Lung microvascular endothelial cell (primary cell): ENCODE measurements at regions not wholly inside any gene's neighbourhood (a gene's known extent, or its start where the extent isn't known, plus 50 kb on each side); places are given as distances from the start of the nearest gene placed in this dataset.

Source experiments
- DNase-seq, 2 donors: peaks; one replicate each; pipeline versions ENCODE4 v3.0.0 to v3.0.0-alpha.2; 2010; ENCODE audit warnings: low read depth in 2 of 2

DNA sequence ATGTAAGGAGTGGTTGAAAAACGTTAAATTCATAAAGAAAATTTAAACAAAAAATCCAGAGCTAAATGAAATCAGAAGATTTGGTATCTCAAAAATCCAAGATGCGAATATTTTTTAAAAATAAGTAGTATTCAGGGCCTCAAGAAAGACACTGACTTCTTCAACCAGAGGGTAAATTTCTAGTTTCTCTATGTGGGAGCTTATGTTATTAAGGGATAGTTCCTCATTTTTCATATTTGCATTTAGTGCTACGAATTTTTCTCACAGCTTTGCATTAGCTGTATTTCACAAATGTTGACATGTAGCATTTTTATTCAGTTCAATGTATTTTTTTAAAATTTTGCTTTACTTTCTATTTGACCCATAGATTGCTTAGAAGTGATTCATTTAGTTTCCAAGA is 454.7 kb downstream of the CBLN2 start:
- DNase-seq = no peak

DNA sequence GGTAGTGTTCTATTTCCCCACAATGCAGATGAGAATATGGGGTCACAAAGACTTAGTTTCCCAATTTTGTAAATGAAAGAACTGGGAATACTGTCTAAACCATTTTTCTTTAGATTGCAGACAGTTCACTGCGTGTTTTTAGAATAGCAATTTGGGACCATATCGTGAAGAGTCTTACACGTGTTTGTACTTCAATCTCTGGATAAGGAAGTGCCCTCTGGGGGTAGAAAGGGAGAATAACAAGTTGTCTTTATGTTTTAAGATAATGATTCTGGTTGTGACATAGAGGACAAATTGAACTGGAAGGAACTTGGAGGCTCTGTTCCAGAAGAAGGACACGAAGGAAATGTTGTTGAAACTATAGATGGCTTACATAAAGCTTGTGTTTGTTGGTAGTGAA is 457.7 kb downstream of the CBLN2 start:
- DNase-seq = peak; percentile 9 to 27

DNA sequence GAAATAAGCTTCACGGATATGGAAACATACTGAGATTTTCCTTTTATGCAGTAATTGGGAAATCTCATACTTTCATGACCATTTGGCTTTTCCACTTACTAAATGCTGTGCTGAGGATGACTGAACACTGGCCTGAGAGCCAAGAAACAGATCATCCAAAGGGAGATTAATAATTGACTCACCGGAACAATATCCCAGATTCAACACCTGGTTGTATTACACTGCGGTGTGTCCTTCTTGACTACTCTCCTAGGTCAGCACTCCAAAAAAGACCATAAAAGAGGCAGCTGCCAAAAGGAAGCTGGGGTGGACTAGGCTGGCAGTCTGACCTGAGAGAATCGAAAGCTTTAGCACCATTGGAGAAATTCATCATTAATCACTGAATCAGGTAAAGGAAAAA is 469.1 kb downstream of the CBLN2 start:
- DNase-seq = no peak

DNA sequence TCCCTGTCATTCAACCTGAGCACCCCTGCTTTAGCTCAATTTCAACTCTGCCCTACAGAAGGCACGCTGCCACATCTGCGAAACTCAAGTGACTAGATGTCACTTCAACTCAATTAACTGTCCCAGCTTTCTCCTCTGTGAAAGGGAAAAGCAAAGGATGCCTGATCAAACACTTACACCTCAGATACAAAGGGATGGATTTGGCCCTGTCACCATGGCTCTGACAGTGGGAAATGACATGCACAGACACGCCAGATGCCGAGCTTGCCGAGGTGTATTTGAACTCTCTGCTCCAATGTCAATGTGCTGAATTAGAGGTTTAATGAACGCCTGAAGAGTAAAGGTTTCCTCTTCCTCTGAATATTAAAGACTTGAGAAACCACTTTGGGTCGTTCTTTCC is 481.1 kb downstream of the CBLN2 start:
- no peak for DNase-seq

DNA sequence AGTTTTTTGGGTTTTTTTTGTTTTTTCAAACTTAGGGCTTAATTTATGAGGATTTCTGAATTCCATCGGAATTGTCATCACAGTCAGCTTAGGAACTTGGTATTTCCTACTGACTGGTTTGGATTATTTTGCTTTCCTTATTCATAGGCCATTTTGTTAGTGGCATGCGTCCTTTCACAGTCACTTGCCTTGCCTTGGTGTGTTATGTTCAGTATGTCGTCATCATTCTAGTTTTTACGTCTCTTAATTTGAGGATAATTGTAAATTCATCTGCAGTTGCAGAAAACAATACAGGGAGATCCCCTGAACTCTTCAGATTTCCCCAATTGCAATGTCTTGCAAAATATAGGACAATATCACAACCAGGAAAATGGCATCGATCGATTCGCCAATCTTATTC is 485.3 kb downstream of the CBLN2 start:
- DNase-seq = no peak

- no peak for DNase-seq
Observed at GRCh38 chr18:72056171-72056570, 488.0 kb downstream of the CBLN2 start.

DNA sequence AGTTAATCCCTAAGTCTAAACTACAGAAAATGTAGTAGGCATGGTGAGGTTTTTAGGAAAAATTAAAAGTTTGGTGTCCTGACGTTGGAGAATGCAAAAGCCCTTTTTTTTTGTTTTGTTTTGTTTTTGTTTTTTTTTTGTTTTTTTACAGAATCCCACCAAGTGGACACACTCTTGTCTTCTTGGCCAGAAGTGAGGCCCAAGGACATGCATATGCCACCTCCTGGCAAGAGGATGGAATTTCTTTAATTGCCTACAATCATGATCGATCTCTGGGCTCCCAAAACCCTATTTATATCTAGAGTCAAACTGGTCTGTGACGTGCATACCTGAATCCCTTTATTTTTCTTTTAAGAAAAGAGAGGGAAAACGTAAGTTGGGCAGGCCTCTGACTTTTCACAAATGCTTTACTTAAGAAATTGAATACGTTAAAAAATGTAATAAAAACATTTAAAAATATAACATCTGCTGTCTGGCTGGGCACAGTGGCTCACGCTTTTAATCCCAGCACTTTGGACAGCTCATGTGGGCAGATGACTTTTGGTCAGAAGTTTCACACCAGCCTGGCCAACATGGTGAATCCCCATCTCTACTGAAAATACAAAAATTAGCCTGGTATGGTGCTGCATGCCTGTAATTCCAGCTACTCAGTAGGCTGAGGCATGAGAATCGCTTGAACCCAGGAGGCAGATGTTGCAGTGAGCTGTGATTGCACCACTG is 502.7 kb downstream of the CBLN2 start:
- no peak for DNase-seq

- no peak for DNase-seq
Observed at GRCh38 chr18:72013427-72013850, 530.7 kb downstream of the CBLN2 start.

DNA sequence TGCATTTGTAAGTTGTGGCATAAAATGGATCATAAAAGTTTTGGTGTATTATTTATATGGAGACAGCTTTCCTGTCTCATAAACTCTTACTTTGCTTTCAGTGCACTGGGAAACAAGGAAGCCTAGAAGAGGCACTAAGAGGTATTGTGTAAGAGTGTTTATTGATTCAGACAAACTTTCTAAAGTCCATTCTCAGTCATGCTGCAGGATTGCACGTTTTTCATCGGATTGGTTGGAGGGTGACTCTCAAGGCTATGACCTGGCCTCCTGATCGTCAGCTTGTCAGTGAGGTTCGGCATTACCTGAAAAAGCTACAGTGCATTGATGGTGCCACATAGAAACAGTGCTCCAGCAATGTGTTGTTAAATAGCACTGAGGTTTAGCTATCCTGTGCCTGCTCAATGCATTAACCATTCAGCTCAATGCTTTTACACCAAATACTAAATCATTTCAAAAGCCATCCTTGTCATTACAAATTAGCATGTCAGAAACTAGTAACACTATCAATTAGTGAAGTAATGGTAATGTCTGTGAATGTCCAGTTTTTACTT is 545.5 kb downstream of the CBLN2 start:
- no peak for DNase-seq

DNA sequence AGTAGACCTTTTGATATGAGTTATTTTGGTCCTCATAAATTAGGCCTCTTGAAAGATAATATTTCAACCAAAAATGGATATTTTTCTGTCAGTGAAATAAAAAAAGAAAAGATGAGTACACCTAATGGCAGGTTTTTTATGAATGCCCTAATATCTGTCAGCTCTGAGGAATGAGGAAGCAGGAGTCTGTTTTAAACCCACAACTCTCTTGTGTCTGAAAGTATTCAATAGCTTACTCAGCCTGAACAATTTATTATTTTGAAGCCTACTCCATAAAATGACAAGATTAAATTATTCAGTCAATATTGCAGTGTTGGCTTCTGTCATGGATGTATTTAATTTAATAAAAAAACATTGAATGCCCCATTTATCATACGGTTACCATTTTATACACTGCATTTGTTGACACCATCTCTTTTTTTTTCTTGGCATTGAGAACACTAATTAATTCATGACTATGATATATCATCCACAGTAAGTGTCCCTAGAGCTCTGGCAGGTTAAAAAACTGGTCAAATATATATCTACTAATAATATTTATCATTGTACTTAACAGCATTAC is 548.2 kb downstream of the CBLN2 start:
- no peak for DNase-seq

GRCh38 chr18:71994273-71994672 is 549.9 kb downstream of the CBLN2 start:
- DNase-seq = no peak

GRCh38 chr18:71989616-71990015 is 554.5 kb downstream of the CBLN2 start:
- DNase-seq = no peak

DNA sequence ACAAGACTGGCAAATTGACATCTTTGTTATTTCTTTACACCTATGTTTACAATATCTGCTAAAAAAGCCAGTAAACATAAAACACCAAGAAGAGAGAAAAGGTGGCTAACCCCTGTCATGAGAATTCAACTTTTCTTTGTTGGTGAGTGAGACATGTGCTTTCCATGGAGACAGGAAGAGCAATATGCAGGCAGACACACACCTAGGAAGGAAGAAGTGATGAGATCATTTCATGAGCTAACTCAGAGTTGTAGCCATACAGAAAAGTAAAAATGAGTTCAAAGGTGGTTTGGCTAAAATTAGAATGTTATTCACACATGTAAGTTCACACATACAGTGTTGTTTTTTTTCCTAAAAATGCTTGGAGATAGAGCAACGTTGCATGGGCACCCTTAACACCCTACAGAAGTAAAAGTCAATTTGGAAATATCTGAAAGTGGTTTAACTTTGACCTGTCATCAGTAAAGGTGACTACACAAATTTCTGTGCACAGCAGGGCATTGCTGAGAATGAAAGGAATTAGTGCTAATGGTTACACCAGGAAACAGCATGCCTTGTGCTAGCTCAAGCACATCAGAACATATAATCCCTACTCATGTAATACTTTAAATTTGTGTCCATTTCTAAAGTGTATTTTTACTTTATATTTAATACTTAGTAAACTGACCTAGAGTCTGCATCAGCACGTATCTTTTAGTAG is 557.6 kb downstream of the CBLN2 start:
- DNase-seq = no peak

GRCh38 chr18:71976744-71977143 is 567.4 kb downstream of the CBLN2 start:
- DNase-seq = no peak

DNA sequence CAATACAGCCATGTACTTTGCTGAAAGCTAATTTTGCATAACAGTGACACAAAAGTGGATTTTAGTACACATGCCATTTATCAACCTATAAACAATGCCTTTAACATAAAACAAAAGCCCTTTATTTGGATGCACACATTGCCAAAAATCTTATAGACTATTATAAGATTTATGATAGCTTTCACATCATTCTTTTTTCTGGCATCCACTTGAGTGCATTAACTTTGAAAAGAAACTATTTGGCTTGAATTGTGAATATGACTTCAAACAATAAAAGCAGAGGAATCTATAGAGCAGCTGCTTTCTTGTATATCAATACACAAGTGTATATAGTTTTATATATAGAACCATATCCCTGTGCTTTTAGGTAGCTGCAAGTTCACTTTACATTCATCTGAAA is 577.4 kb downstream of the CBLN2 start:
- no peak for DNase-seq

- DNase-seq = no peak
Observed at GRCh38 chr18:71958605-71959004, 585.5 kb downstream of the CBLN2 start.

GRCh38 chr18:71951001-71951400 is 593.1 kb downstream of the CBLN2 start:
- DNase-seq = no peak

DNA sequence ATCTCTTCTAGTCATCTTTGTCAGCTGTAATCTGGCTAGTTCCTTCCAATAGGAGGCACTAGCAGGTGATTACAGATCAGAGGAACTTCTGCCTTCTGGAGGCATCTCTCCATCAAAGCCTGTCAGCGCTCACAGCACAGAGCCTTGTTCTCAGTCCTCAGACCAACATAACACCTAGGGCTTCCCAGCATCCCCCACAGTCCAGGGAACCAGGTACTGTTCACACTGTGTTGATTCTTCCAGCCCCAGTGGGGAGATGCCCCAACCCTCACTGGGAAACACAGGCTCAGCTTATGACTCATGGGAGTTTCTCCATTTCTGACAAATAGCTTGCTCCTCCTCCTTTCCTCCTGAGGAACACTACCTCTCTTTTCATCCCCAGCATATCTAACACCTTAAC is 601.7 kb downstream of the CBLN2 start:
- DNase-seq = no peak

DNA sequence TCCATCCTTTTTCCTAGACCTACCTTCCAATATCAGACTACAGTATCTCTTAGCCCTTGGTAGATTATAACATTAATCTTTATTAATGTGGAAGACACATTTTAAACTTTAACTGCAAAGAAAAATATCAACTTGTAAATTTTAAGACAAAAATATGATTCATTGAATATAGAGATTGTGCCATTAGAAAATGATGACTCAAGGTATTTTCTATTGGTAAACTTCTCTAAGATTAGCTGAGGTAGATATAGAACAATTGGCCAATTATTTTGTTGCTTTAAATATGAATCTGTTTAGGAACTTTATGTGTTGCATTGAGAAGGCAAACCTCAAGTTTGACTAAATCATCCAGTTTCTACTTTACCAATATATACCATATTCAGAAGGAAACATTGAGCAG is 604.7 kb downstream of the CBLN2 start:
- DNase-seq = no peak

GRCh38 chr18:71936744-71937143 is 607.4 kb downstream of the CBLN2 start:
- DNase-seq = no peak

DNA sequence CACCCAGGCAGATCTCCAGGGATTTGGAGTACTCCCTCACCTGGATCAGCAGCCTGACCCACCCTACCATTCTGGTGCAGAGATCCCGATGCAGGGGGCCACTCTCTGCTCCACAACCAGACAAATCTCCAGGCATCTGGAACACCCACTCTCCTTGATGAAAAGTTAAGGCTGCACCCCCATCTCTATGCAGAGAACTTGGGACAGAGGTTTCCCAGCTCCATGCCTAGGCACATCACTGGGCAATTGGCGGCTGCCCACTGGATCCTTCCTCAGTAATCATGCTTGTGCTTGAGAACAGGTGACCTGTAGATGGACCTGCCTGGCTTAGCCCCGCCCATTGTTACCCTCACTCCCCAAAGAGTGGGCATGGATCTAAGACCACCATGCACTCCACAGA is 624.9 kb downstream of the CBLN2 start:
- no peak for DNase-seq

DNA sequence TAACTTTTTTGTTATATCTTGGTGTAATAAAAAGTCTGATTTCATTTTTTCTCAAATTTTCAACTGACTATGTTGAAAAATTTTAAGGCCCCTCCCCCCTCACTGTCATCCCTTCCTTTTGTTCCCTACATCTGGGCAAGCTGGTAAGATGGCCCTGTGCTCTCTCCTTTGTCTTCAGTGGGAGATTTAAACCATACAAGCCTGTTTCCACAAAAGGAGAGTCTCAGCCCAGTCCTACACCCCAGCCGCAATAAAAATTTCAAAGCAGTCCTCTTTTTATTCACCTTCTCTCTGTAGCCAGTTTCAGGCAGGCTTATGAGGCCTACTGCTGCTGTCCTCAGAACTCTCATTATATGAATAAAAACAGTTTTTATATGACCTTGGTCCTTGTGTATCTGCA is 630.5 kb downstream of the CBLN2 start:
- no peak for DNase-seq

GRCh38 chr18:71902482-71902881 is 641.7 kb downstream of the CBLN2 start:
- no peak for DNase-seq
